HG03064 (cell line): ENCODE measurements at regions not wholly inside any gene's neighbourhood (a gene's known extent, or its start where the extent isn't known, plus 50 kb on each side); places are given as distances from the start of the nearest gene placed in this dataset.
A peak's percentile ranks its signal among the peaks of the same experiment; 100 is the strongest.
"Not testable (repeated sequence)": the region's sequence is repeated elsewhere in the genome, so short reads cannot be mapped to it uniquely, and the experiment has no call there.

ENCODE experiments used
- ATAC-seq: cut with Tn5 transposase; IDR thresholded peaks from one replicate; pipeline ENCODE4 v1.9.1; 2021; ENCODE audit warnings: low read depth; ENCODE audit not compliant: unreplicated experiment

DNA sequence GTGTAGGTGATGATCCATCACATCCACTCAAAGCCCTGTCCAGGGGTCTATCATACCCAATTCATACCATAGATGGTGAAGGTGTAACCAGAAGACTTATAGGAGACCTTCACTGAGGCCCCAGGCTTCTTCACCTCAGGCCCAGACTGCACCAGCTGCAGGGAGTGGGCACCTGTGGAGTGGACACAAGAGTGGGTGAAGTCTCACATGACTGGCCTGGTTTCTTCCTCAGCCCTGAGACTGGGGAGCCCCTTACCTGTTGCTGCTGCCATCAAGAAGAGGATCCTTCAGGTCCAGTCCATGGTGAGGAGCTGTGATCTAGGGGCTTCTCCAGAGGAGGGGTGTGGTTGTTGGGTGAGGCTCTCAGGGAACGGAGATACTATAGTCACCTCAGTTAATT lies 851.0 kb downstream of the TMEM121 start:
- ATAC-seq, result no peak

DNA sequence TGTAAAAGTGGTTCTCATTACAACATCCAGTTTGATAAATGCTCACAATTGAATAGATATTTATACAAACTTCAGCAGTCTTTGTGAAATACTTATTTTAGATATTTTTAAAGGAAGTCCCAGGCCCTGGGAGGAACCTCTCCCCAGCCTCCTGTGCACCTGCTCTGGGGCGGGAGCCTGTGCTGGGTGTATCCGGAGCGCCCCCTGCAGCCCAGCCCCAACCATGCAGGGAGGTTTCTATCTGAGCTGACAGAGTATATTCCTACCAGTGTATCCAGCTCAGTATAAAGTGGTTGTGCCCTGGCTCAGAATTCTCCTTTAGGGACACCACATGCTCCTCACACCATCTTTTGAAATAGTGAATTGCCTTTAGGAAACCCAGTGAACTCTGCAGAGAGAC lies 851.8 kb downstream of the TMEM121 start:
- ATAC-seq, result no peak

DNA sequence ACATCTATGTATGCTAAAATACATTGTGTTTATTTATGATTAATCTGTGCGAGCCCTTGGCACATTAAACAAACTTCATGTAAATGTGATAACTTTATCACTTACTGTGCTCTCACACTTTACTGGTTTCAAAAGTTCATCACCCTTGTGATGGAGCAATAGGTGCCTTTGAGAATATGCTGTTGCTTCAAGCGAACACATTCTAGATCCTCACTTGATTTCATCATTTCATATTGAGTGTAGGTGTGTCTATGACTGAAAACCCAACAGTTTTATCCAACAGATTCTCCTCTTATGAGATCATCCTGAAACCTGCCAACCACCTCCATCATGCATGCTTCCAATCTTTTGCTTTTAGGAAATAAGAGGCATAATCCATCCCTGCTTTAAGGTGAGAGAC lies 854.4 kb downstream of the TMEM121 start:
- ATAC-seq, result no peak

DNA sequence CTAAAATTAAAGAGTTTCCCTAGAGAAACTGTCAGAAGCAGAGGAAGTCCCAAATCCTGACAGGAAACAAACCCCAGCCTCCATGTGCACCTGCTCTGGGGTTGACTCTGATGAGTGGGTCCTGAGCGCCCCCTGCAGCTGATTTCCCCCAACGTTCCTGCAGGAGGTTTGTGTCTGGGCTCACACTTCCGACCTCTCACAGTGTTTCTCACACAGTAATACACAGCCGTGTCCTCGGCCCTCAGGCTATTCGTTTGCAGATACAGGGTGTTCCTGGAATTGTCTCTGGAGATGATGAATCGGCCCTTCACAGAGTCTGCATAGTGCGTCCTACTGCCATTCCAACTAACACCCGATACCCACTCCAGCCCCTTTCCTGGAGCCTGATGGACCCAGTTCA lies 862.8 kb downstream of the TMEM121 start:
- ATAC-seq, result not testable (repeated sequence)

DNA sequence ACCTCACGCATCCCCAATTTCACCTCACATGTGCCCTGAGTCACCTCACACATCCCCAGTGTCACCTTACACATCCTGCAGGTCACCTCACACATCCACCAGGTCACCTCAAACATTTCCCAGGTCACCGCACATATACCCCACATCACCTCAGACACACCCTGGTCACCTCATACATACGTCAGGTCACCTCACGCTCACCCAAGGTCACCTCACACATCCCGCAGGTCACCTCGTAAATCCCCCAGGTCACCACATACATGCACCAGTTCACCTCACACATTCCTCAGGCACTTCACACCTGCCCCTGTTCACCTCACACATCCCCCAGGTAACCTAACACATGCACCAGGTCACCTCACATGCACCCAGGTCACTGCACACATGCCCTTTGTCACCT lies 864.0 kb downstream of the TMEM121 start:
- ATAC-seq, result no peak

DNA sequence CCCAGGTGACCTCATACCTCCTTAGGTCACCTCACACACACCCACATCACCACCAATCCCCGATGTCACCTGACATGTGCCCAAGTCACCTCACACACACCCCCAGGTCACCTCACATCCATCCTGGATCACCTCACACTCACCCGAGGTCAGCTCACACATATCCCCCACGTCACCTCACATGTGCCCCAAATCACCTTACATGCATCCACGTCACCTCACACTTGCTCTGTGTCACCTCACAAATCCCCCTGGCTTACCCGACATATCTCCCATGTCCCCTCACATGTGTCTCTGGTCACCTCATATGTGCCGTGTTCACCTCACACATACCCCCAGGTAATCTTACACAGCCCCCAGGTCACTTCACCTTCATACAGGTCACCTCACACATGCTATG lies 864.6 kb downstream of the TMEM121 start:
- ATAC-seq, result no peak

DNA sequence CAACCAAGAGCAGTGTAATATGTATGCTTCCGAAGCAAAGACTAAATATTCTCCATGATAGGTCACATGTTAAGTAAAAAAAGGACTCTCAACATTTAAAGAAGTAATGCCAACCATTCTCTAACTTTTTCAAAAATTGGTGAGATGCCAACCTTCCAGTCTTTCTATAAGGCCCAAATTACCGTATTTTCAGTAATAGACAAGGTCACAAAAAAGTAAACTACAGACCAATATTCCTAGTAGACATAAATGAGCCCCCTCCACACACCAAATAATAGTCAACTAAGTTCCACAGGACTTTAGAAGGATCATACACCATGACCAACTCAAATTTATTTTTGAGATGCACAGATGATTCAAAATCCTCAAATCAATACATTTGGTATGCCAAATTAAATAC lies 867.4 kb downstream of the TMEM121 start:
- ATAC-seq, result no peak

DNA sequence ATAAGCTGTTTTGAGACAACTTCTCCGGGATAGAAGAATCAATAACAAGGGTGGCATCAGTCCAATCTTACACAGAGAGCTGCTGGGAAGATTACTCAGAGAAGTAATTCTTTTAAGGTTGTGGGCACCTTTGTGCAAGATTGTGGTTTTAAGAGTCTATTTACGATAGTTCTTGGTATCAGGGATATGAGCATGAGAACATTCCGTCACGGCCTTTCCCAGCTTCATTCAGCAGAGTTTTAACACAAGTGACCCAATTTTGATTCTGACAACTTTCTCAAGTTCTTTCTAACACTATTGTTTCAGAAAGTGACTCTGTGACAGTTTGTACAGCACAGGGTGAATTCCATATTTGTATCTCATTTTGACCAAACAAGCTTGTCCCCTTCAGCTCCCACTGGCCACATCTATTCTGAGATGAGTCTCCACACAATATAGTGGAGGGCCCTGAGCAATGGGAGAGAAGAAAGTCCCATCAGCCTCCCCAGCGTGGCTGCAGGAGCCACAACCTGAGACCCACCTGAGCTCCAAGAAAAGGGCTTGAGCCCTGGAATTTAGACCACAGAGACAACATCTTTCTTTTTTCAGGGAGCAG lies 869.2 kb downstream of the TMEM121 start:
- no peak for ATAC-seq

DNA sequence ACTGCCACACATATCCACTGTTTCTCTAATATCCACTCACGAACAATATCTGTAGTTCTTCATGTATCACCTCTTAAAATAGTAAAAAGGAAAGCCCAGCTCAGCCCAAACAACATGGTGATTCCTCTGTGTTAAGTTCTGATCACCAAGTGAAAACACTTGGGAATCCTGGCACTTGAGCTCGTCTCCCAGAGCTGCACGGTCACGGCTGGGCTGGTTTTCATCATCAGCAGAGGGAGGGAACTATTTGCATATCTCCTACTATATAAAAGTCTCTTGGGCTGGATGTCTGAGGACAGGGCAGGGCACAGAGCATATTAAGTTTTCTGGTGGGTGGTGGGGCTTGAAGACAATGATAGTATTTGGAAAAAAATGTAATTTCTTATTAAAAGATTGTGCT lies 870.6 kb downstream of the TMEM121 start:
- ATAC-seq, result no peak

DNA sequence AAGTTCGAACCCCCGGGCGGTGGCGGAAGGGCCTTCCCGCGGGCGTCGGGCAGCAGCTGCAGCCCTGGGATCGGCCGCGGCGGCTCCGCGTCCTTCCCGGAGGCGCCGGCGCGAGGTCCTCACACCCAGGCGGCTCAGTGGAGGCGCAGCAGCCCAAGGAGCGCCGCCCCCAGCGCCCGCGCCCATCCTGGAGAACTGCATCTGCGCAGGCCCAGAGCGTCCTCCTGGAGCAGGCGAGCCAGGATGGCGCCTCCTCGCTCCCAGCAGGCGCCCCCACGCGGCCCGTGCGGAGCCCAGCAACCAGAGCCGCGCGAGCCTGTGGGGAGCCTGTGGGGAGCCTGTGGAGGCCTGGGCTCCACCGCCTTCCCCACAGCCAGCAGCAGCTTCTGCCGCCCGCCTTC lies 872.5 kb downstream of the TMEM121 start:
- not testable (repeated sequence) for ATAC-seq

DNA sequence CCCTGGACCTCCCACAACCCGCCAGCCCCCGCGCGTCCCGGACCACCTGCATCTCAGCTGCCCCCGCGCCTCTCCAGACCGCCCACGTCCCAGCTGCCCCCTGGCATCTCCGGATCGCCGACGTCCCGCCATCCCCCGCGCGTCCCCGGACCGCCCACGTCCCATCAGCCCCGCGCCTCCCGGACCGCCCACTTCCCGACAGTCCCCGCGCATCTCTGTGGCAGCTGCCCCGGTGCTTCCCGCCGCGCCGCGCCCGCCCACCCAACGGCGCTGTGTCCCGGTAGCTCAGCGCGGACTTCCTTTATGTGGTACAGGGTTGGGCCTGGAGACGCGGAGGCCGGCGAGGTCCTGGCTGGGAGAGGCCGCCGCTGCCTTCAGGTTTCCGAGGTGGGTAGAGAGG lies 874.9 kb downstream of the TMEM121 start:
- not testable (repeated sequence) for ATAC-seq

DNA sequence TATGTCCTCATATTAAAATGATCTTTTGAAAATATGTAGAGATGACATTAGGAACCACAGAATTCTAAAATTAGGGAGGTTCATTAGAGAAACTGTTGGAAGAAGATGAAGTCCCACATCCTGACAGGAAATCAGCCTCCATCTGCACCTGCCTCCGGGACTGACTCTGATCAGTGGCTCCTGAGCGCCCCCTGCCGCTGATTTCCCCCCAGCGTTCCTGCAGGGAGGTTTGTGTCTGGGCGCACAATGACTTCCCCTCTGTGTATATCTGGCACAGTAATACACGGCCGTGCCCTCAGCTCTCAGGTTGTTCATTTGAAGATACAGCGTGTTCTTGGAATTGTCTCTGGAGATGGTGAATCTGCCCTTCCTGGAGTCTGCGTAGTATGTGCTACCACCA lies 883.8 kb downstream of the TMEM121 start:
- ATAC-seq, result not testable (repeated sequence)

DNA sequence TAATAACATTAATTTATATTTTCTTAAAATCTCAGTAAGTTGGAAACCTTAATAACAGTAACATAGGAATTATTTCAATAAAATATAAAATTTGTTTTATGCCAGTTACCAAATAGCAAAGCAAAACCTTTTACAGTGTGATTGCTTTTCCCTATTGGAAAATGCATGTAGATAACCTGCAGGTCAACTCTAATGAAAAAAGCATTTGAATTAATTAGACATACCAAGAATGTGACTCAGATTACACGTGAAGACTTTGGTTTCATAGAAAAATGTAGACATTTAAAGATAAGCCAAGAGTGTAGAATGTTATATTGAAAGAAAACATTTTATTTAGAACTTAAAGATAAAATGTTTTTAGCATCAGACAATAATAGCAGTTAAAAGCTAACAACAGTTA lies 888.1 kb downstream of the TMEM121 start:
- ATAC-seq, result no peak

DNA sequence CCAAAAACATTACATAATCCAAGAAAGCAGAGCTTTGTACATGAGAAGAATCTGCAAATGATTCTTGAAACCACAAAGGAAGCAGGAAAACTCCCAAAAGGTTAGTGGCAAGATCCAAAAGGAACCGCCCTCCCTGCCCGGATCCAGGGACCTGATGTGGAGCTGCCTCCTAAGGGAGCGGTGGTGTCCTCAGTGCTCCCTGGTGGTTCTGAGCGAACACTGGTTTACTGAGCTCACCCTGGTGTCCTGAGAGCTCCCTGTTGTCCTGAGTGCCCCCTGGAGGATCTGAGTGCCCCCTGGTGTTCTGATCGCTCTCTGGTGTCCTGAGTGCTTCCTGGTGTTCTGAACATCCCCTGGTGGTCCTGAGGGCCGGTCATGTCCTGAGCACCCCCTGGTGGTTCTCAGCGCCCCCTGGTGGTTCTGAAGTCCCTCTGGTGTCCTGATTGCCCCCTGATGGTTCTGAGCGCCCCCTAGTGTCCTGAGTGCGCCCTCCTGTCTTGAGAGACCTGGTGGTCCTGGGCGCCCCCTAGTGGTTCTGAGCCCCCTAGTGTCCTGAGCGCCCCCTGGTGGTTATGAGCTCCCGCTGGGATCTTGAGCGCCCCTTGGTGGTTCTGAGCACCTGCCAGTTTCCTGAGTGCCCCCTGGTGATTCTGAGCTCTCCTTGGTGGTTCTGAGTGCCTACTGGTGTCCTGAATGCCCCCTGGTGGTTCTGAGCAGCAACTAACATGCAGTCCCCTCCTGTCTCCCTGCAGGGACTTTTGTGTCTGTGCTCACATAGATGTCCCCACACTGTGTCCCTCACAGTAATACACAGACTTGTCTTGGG lies 891.1 kb downstream of the TMEM121 start:
- peak; percentile 88 for ATAC-seq

DNA sequence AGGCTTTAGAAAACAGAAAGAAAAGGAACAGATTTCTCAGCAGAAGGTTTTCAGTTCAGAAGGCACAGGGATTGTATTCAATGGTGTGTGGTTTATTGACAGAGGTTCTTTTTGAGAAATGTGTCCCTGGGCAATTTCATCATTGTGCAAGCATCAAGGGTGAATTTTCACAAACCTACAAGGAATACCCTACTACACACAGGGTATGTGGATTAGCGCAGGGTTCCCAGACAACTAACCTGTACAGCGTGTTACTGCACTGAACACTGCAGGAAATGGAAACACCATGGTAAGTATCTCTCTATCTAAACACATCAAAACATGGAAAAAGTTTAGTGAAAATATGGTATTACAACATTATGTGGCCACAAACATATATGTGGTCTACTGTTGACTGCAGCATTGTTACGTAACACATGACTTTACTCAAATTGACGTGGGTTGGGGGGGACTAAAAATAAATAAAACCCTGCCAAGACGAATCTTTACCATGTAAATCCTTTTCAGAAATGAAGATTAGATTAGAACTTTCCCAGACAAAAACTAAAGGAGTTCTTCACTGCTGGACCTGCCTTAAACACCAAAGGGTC lies 893.1 kb downstream of the TMEM121 start:
- no peak for ATAC-seq

DNA sequence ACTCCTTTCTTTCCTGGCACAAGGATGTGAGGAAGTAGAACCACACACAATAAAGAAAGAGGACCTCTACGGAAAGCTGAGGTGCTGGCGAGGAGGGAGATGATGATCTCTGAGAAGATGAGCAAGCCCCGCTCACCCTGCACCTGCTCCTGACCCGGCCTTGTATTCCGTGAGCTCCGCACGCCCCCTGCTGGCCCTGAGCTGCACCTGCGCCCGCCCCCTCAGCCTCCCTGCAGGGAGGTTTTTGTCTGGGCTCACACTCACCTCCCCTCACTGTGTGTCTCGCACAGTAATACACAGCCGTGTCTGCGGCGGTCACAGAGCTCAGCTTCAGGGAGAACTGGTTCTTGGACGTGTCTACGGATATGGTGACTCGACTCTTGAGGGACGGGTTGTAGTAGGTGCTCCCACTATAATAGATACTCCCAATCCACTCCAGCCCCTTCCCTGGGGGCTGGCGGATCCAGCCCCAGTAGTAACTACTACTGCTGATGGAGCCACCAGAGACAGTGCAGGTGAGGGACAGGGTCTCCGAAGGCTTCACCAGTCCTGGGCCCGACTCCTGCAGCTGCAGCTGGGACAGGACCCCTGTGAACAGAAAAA lies 895.1 kb downstream of the TMEM121 start:
- ATAC-seq, result not testable (repeated sequence)

DNA sequence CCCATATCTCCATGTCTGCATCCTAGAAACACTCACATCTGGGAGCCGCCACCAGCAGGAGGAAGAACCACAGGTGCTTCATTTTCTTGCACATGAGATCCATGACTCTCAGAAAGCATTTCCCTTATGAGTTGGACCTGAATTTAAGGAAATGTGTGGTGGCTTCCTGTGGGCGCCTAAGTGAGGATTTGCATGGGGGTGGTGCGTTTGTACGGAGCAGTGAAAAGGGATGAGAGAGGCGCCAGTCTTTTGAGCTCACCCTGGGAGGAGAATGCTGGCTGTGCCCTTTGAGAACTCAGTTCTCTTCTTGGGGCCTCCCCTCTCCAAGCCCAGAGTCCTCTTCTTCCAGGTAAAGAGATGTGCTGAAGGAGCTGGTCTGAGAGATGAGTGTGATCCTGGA lies 895.7 kb downstream of the TMEM121 start:
- no peak for ATAC-seq

DNA sequence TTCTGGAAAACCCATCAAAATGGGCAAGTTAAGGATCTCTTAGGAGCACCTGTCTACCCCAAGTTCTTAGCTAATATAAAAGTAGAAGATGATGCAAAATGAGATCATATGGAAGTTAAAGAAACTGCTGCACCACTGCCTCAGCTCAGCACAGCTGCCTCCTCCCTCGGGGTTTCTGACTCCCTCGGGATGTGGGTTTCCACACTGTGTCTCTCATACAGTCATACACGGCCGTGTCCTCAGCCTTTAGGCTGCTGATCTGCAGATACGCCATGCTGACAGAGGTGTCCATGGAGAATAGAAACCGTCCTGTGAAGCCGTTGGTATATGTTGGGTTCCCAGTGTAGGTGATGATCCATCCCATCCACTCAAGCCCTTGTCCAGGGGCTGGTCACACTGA lies 898.8 kb downstream of the TMEM121 start:
- ATAC-seq, result not testable (repeated sequence)

DNA sequence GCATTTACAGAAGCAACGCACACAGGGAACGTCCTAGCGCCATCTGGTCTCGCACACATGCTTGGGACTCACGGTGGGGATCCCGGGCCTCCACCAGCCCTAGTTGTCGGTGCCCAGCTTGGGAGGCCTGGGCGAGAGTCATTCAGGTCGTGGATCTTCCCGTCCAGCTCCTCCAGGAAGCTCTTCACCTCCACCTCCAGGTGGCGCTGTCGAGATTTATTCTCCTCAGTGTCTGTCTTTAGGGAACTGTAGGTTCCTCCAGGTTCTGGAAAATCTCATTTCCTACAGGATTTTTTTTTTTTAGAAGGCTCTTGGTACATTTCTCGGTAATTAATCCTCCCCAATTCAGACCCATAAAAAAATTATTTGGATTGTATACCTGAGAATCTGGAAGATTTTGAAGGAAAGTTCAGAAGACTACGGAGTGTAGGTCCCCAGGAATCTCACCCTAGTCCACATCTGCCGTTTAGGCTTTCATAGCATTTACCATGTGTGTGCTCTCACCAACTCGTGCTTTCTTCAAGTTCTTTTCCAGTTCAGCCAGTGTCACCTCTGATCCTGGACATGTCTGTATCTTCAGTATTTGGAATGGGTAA lies 910.0 kb downstream of the TMEM121 start:
- ATAC-seq, result no peak

DNA sequence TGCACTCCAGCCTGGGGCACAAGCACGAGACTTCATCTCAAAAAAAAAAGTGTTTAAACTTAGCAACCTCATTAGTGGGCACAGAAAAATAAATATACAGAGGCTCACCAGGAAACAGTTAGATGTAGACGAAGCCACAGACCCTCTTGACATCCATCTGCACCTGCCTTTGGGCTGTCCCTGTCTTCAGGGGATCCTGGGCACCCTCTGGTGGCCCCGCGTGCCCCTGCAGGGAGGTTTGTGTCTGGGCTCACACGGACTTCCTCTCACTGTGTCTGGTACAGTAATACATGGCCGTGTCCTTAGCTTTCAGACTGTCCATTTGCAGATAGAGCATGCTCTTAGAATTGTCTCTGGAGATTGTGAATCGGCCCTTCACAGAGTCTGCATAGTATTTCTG lies 916.5 kb downstream of the TMEM121 start:
- no peak for ATAC-seq

DNA sequence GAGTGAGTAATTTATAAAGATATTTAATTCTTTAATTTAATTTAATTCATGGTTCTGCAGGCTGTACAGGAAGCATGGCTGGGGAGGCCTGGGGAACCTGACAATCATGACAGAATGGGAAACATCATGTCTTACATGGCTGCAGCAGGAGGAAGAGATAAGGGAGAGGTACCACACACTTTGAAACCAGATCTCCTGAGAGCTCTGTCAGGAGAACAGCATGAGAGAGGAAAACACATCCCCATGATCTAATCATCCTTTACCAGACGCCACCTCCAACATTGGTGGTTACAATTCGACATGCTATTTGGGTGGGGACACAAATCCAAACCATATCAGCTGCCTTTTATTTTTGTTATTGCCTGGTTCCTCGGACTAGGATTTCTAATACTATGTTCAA lies 928.6 kb downstream of the TMEM121 start:
- ATAC-seq, result no peak
